H54 (cell line): ENCODE measurements at regions not wholly inside any gene's neighbourhood (a gene's known extent, or its start where the extent isn't known, plus 50 kb on each side); places are given as distances from the start of the nearest gene placed in this dataset.

ENCODE experiments used
- DNase-seq: peaks from one replicate; pipeline ENCODE4 v3.0.0; 2011; ENCODE audit warnings: low spot score, mixed read lengths; ENCODE audit not compliant: insufficient read length
- FAIRE-seq: peaks from 3 replicates; lab custom pipeline; 2011; peaks lifted over from hg19 to GRCh38; lab: Jason Lieb, UNC
- POLR2A ChIP-seq: IDR thresholded peaks from 2 replicates; pipeline ENCODE4 v1.6.1; 2011; ENCODE audit warnings: low read depth, mild to moderate bottlenecking, low read length

GRCh38 chr11:134882141-134882540 is 470.1 kb upstream of the B3GAT1 start:
- no peak for DNase-seq
- no peak for TF ChIP-seq POLR2A
- FAIRE-seq, result no peak

GRCh38 chr11:134880788-134881187 is 468.7 kb upstream of the B3GAT1 start:
- FAIRE-seq (no peak), DNase-seq (no peak)
- TF ChIP-seq POLR2A, result no peak

- FAIRE-seq, result no peak
- no peak for DNase-seq
- no peak for TF ChIP-seq POLR2A
Measured at GRCh38 chr11:134879931-134880330, 467.9 kb upstream of the B3GAT1 start.

- no peak for DNase-seq
- FAIRE-seq, result no peak
- no peak for TF ChIP-seq POLR2A
Measured at GRCh38 chr11:134879341-134879740, 467.3 kb upstream of the B3GAT1 start.

GRCh38 chr11:134878785-134879184 is 466.7 kb upstream of the B3GAT1 start:
- no peak for DNase-seq
- no peak for TF ChIP-seq POLR2A
- no peak for FAIRE-seq

GRCh38 chr11:134876226-134876625 is 464.2 kb upstream of the B3GAT1 start:
- no peak for FAIRE-seq
- DNase-seq, result no peak

GRCh38 chr11:134866981-134867675 is 455.1 kb upstream of the B3GAT1 start:
- FAIRE-seq (no peak), DNase-seq (no peak)
- TF ChIP-seq POLR2A, result no peak

More at GRCh38 chr11:134876226-134876625, 464.2 kb upstream of the B3GAT1 start:
- no peak for TF ChIP-seq POLR2A

- FAIRE-seq, result no peak
- DNase-seq, result no peak
- TF ChIP-seq POLR2A, result no peak
Measured at GRCh38 chr11:134866215-134866614, 454.2 kb upstream of the B3GAT1 start.

GRCh38 chr11:134864968-134865305 is 452.9 kb upstream of the B3GAT1 start:
- DNase-seq (no peak), FAIRE-seq (no peak)
- TF ChIP-seq POLR2A, result no peak

GRCh38 chr11:134864233-134864967 is 452.4 kb upstream of the B3GAT1 start:
- no peak for FAIRE-seq
- no peak for DNase-seq
- no peak for TF ChIP-seq POLR2A

- no peak for TF ChIP-seq POLR2A
- no peak for DNase-seq
- FAIRE-seq, result no peak
Measured at GRCh38 chr11:134863294-134863693, 451.3 kb upstream of the B3GAT1 start.

GRCh38 chr11:134862587-134863195 is 450.6 kb upstream of the B3GAT1 start:
- FAIRE-seq, result no peak
- no peak for TF ChIP-seq POLR2A
- no peak for DNase-seq

- no peak for TF ChIP-seq POLR2A
- FAIRE-seq, result no peak
- DNase-seq, result no peak
Measured at GRCh38 chr11:134862105-134862502, 450.1 kb upstream of the B3GAT1 start.

GRCh38 chr11:134861490-134862104 is 449.6 kb upstream of the B3GAT1 start:
- FAIRE-seq (no peak), DNase-seq (no peak)
- no peak for TF ChIP-seq POLR2A
